T-helper 1 cell treated with Interleukin-12 subunit alpha and Interleukin-12 subunit beta and Interleukin-4 antibody, amounts not matched to agents 30 μg/mL and 1 μg/mL, for 36 hours (primary cell): ENCODE measurements at regions not wholly inside any gene's neighbourhood (a gene's known extent, or its start where the extent isn't known, plus 50 kb on each side); places are given as distances from the start of the nearest gene placed in this dataset.
"Not testable (repeated sequence)": the region's sequence is repeated elsewhere in the genome, so short reads cannot be mapped to it uniquely, and the experiment has no call there.

ENCODE experiments used
- H3K27ac Mint-ChIP-seq: one replicate; pipeline ENCODE4 v1.8.0; 2021; ENCODE audit warnings: mild to moderate bottlenecking, mixed read lengths
- H3K27me3 Mint-ChIP-seq: one replicate; pipeline ENCODE4 v1.8.0; 2021; ENCODE audit warnings: low read depth, mixed read lengths
- H3K36me3 Mint-ChIP-seq: one replicate; pipeline ENCODE4 v1.8.0; 2021; ENCODE audit warnings: low read depth, mixed read lengths
- H3K4me1 Mint-ChIP-seq: one replicate; pipeline ENCODE4 v1.8.0; 2021; ENCODE audit warnings: low read depth, mixed read lengths
- H3K4me3 Mint-ChIP-seq: one replicate; pipeline ENCODE4 v1.8.0; 2021; ENCODE audit warnings: mild to moderate bottlenecking, moderate library complexity, mixed read lengths
- H3K9me3 Mint-ChIP-seq: one replicate; pipeline ENCODE4 v1.8.0; 2021; ENCODE audit warnings: mixed read lengths

- Mint-ChIP-seq H3K36me3 (no peaks in the 10 kb centered on the region), H3K4me3 (no peak overlapping the region), H3K9me3 (no peaks in the 10 kb centered on the region), H3K4me1 (no peaks in the 10 kb centered on the region), H3K27me3 (no peaks in the 10 kb centered on the region), H3K27ac (no peak overlapping the region)
These were observed 938.6 kb upstream of the WWC1 start for GRCh38 chr5:167352801-167353200.

GRCh38 chr5:167355346-167355745, 936.1 kb upstream of the WWC1 start:
- Mint-ChIP-seq H3K27me3 (no peaks in the 10 kb centered on the region), H3K4me3 (no peak overlapping the region), H3K9me3 (peaks cover under 1% of the 10 kb centered on the region), H3K36me3 (no peaks in the 10 kb centered on the region), H3K27ac (no peak overlapping the region), H3K4me1 (no peaks in the 10 kb centered on the region)

DNA sequence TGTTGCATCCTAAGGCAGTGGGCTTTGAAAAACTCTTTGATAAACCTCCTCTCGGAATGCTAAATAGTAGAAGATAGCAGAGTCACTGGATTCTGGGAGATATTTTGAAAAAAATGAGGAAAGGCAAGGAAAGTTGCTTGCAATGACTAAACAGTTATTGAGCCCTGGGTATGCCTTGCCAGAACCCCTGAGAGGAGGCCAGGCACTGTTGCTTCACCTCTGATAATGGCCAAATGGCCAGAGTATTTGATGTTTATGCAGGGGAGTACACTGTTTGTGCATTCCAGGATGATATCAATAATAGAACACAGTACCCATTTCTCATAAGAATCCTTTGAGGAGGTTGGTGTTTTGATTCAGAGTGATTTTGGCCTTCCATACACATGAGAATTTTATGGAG, 935.1 kb upstream of the WWC1 start:
- H3K4me1 Mint-ChIP-seq, result no peaks in the 10 kb centered on the region
- peaks cover 6% of the 10 kb centered on the region for H3K9me3 Mint-ChIP-seq
- no peaks in the 10 kb centered on the region for H3K36me3 Mint-ChIP-seq
- no peak overlapping the region for H3K27ac Mint-ChIP-seq
- no peak overlapping the region for H3K4me3 Mint-ChIP-seq
- no peaks in the 10 kb centered on the region for H3K27me3 Mint-ChIP-seq

DNA sequence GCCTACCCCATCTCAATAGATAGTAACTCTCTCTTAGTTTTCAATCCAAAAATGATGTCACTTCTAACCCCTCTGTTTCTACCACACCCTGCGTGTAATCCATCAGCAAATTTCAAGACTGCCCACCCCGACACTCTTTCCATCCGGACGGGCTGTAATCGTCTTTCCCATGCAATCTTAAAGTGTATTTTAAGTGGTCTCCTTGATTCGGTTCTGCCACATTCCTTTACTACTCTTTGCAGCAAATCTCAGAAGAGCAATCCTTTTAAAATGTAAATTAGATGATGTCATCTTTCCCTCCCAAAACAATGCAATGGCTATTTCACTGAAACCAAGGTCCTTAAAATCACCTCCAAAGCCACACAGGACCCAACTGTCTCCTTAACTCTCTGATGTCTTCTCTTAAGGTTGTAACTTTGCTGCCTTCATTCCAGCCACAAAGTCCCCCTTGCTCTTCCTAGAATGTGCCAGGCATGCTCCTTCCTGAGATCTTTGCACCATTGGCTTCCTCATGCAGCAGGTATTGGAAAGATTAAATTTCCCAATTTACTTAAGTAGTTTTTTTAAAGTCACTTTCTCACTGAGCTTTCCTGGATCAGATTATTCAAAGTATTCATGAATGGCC, 932.5 kb upstream of the WWC1 start:
- H3K4me3 Mint-ChIP-seq, result no peak overlapping the region
- H3K4me1 Mint-ChIP-seq, result no peaks in the 10 kb centered on the region
- H3K9me3 Mint-ChIP-seq, result peaks cover 6% of the 10 kb centered on the region
- H3K27ac Mint-ChIP-seq, result no peak overlapping the region
- no peaks in the 10 kb centered on the region for H3K27me3 Mint-ChIP-seq
- H3K36me3 Mint-ChIP-seq, result no peaks in the 10 kb centered on the region

- no peaks in the 10 kb centered on the region for H3K27me3 Mint-ChIP-seq
- H3K36me3 Mint-ChIP-seq, result no peaks in the 10 kb centered on the region
- no peak overlapping the region for H3K27ac Mint-ChIP-seq
- H3K4me1 Mint-ChIP-seq, result no peaks in the 10 kb centered on the region
- no peak overlapping the region for H3K4me3 Mint-ChIP-seq
- H3K9me3 Mint-ChIP-seq, result peaks cover 6% of the 10 kb centered on the region
These were observed 929.6 kb upstream of the WWC1 start for GRCh38 chr5:167361795-167362194.

GRCh38 chr5:167363065-167363464, 928.4 kb upstream of the WWC1 start:
- no peak overlapping the region for H3K4me3 Mint-ChIP-seq

DNA sequence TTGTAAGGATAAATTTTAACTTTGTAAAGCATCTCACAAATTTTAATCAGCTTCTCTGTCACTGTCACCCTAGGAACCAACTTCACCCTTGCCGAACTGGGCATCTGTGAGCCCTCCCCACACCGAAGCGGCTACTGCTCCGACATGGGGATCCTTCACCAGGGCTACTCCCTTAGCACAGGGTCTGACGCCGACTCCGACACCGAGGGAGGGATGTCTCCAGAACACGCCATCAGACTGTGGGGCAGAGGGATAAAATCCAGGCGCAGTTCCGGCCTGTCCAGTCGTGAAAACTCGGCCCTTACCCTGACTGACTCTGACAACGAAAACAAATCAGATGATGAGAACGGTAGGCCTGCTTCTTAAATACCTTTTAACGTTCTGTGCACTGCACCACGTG, 916.3 kb upstream of the WWC1 start:
- Mint-ChIP-seq H3K36me3 (no peaks in the 10 kb centered on the region), H3K27me3 (no peaks in the 10 kb centered on the region), H3K27ac (no peak overlapping the region), H3K9me3 (peaks cover 11% of the 10 kb centered on the region), H3K4me1 (no peaks in the 10 kb centered on the region), H3K4me3 (no peak overlapping the region)

More at GRCh38 chr5:167363065-167363464, 928.4 kb upstream of the WWC1 start:
- no peaks in the 10 kb centered on the region for H3K4me1 Mint-ChIP-seq
- H3K9me3 Mint-ChIP-seq, result peaks cover 6% of the 10 kb centered on the region
- no peak overlapping the region for H3K27ac Mint-ChIP-seq
- H3K27me3 Mint-ChIP-seq, result no peaks in the 10 kb centered on the region
- no peaks in the 10 kb centered on the region for H3K36me3 Mint-ChIP-seq

- Mint-ChIP-seq H3K4me1 (no peaks in the 10 kb centered on the region), H3K4me3 (no peak overlapping the region), H3K36me3 (no peaks in the 10 kb centered on the region), H3K27ac (no peak overlapping the region), H3K27me3 (no peaks in the 10 kb centered on the region), H3K9me3 (peaks cover 5% of the 10 kb centered on the region)
These were observed 912.3 kb upstream of the WWC1 start for GRCh38 chr5:167378894-167379723.

DNA sequence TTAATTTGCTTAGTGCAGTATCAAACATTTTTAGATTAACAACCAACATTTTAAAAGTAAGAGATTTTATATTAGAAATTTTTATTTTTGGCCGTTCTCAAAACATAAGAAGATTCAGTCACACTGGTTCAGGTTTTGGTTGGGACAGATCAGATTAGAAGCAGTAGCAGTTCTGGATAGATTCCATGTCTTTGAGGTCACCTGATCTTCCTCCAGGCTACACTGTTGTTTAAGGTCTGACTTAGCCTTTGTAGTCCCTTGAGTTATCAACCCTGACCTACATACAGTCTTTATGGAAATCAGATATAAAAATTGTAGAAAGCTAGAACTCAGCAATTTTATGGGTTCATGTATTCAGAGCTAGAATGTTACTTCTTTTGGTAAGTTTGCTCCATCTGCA, 910.0 kb upstream of the WWC1 start:
- H3K4me3 Mint-ChIP-seq, result no peak overlapping the region
- no peaks in the 10 kb centered on the region for H3K9me3 Mint-ChIP-seq
- no peaks in the 10 kb centered on the region for H3K36me3 Mint-ChIP-seq
- H3K27ac Mint-ChIP-seq, result no peak overlapping the region
- H3K27me3 Mint-ChIP-seq, result no peaks in the 10 kb centered on the region
- H3K4me1 Mint-ChIP-seq, result no peaks in the 10 kb centered on the region

DNA sequence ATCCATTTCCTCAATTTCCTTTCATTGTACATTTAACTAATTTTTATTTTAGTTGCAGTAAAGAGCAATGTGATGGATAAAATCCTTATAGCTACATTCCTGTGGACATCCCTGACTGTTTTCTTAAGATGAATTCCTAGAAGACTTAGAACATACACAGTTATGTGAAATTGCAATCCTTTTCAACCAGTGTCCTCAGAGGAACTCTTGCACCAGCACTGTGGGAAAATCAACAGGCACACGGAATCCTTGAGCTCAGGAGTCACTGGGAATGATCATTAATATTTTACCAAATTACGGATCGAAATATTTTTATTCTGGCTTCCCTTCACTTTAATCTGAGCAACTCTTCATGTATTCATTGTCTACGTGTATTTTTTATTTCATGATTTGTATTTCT, 901.9 kb upstream of the WWC1 start:
- Mint-ChIP-seq H3K27me3 (no peaks in the 10 kb centered on the region), H3K4me1 (no peaks in the 10 kb centered on the region), H3K4me3 (no peak overlapping the region), H3K27ac (no peak overlapping the region), H3K36me3 (no peaks in the 10 kb centered on the region), H3K9me3 (peaks cover 3% of the 10 kb centered on the region)

- not testable (repeated sequence) for H3K9me3 Mint-ChIP-seq, H3K27me3 Mint-ChIP-seq, H3K4me1 Mint-ChIP-seq, H3K36me3 Mint-ChIP-seq, H3K4me3 Mint-ChIP-seq, H3K27ac Mint-ChIP-seq
These were observed 900.2 kb upstream of the WWC1 start for GRCh38 chr5:167391286-167391685.

GRCh38 chr5:167392240-167392639, 899.2 kb upstream of the WWC1 start:
- Mint-ChIP-seq H3K36me3 (no peaks in the 10 kb centered on the region), H3K27me3 (no peaks in the 10 kb centered on the region), H3K9me3 (peaks cover 3% of the 10 kb centered on the region), H3K4me1 (no peaks in the 10 kb centered on the region), H3K4me3 (no peak overlapping the region), H3K27ac (no peak overlapping the region)

- Mint-ChIP-seq H3K4me3 (no peak overlapping the region), H3K9me3 (no peaks in the 10 kb centered on the region), H3K36me3 (no peaks in the 10 kb centered on the region)
These were observed 898.1 kb upstream of the WWC1 start for GRCh38 chr5:167393358-167393757.

DNA sequence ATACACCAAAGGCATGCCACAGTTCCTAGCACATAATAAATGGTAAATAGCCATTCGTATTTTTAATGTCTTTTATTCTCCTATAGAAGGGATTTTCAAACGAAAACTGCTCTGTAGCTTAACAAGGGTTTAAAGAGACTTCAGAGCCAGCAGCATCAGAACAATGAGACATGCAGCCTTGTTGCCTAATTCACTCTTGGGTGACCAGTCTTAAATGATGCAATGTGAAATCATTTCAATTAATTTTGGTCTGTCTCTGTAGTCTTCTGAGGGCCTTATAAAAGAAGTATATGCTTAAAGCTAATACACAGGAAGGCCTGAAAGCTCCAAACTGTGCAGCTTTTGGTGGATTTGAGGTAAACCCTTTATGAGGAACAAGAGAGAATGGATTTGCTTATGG, 888.8 kb upstream of the WWC1 start:
- Mint-ChIP-seq H3K27me3 (no peaks in the 10 kb centered on the region), H3K36me3 (no peaks in the 10 kb centered on the region), H3K27ac (no peak overlapping the region), H3K9me3 (peaks cover 9% of the 10 kb centered on the region), H3K4me1 (no peaks in the 10 kb centered on the region), H3K4me3 (no peak overlapping the region)

More at GRCh38 chr5:167393358-167393757, 898.1 kb upstream of the WWC1 start:
- Mint-ChIP-seq H3K27me3 (no peaks in the 10 kb centered on the region), H3K4me1 (no peaks in the 10 kb centered on the region), H3K27ac (no peak overlapping the region)

DNA sequence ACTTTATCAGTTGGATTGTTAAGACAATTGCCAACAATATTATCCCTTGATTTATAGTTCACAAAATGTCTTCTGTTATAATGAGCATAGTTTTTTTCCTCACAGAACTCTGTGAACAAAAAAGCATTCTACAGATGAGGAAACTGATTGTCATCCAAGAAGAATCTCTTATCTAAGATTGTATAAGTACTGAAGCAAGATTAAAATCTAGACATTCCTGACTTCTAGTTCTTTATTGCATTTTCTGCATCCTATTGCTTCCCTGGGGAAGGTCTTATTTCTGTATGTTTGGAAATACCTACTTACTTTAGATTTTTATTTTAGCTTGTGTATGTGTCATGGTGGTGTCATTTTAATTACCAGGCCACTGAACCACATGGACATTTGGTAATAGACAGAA, 884.9 kb upstream of the WWC1 start:
- Mint-ChIP-seq H3K9me3 (no peaks in the 10 kb centered on the region), H3K27ac (no peak overlapping the region), H3K27me3 (no peaks in the 10 kb centered on the region), H3K36me3 (no peaks in the 10 kb centered on the region), H3K4me3 (no peak overlapping the region), H3K4me1 (no peaks in the 10 kb centered on the region)
